KBM-7 (cell line): ENCODE measurements at regions not wholly inside any gene's neighbourhood (a gene's known extent, or its start where the extent isn't known, plus 50 kb on each side); places are given as distances from the start of the nearest gene placed in this dataset.

Source experiments
- DNase-seq: peaks from one replicate; pipeline ENCODE4 v3.0.0-alpha.2; 2015
- in situ Hi-C: fragments of 300-500 bp; cut with MboI; formaldehyde crosslinking; loops from 2 replicates; pipeline ENCODE4 v1.14.3; 2020; ENCODE audit warnings: low sequenced_read_pairs, low pct_unique_long_range_greater_than_20kb, mixed read lengths

DNA sequence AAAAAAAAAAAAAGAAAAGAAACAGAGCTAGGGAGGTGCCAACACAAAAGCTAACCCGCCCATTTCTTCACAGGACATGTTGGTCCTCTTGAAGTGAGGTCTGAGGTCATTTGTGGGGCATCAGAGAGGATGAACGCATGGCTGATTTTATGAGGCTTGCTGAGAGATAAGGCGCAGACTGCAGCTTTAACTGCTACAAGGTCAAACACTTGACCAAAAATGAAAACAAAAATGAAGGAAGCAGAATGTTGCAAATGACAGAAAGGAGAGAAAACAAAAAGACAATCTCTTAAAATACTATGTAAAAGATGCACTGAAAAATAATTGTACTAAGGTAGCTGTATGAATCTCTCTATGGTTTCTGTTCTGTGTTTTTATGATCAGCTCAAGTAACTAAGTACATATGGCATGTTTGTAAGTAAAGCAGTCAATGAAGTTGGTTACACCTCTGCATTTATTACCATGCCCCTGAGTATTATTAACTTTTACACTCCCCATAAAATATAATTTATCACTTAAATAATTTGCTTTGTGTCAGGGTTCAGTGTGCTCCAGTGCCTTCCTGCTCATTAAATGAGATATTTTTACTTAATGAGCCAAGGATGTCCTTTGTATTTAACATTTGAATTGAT, 249.1 kb upstream of the NR5A2 start:
- in situ Hi-C loops, result no loop called here
- peak; percentile 85 for DNase-seq

DNA sequence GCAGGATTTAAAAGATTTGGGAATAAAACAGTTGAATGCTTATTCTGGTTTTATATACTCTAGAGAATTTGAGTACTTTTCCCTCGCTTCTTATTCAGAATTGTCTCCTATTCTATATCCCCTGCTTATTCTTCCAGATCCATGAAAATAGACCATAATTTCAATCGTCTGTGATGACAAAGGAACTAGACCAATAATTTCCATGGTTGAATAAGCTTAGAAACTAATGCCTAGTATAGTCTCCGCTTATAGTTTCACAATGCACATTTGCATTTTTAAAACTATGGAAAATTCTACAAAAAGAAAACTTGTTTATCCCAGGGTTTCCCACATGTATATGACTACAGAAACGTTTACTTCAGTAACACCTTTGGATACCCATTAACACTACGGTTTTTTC, 247.4 kb upstream of the NR5A2 start:
- DNase-seq, result no peak
- in situ Hi-C loops, result no loop called here

DNA sequence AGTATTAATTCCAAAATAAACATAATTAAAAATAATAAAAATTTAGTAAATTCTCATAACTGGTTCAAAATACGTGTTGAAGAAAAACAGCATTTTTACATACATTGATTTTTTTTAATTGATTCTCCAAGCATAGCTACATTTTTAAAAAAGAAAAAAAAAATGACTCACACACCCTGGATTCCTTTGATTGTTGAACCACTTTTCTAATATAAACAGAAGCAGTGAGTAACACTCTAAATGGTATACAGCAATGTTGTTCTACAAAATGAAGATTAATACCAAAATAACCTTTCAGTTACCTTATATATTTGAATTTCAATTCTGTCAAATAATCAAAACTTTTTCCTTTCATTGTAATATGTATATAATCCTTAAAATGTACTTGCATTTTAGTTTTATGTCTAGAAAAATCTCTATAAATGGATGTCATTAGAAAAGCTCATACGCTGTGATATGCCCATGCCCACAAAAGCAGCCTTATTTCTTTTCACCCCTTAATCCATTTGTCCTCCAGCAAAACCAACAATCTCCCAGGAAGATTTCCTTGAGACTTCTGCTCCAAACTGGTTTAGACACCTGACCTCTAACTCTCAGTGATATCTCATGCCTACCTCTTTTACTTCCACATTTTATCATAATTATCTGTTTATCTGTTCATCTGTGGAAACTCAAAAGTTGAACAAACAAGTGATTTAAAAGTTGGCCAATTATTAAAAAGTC, 246.4 kb upstream of the NR5A2 start:
- in situ Hi-C loops, result no loop called here

DNA sequence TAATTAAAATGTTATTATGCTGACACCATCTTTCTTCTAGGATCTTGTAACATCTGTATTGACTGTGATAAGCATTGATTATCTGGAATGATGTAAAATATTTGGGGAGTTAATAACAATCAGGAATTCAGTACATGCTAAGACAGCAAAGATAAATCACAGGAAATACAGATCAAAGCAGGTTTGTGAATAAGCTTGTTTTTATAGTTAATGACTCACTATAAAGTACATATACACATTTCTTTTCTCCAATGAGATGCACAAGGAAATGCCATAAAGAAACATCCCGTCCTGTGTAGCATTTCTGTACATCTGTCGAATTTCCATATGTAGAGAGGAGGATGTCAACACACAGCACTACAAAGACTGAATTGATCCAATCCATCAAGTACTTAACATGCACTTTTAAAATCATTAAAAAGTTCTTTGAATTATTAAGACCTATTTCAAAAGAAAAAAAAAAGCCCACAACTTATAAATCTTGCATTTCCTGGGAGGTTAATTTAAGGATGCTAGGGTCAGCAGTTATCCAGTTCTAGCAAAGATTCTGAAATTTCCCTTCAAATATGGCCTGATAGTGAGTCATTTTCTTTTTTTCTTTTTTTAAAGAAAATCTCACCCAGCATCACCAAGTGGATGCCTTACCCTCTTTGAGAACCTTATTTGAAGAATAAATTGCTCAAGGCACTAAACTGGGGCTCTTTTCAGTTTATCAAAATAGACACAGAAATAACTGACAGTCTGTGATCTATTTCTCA, 243.2 kb upstream of the NR5A2 start:
- DNase-seq, result no peak
- in situ Hi-C loops, result no loop called here

More for the DNA sequence above, 246.4 kb upstream of the NR5A2 start:
- no peak for DNase-seq

DNA sequence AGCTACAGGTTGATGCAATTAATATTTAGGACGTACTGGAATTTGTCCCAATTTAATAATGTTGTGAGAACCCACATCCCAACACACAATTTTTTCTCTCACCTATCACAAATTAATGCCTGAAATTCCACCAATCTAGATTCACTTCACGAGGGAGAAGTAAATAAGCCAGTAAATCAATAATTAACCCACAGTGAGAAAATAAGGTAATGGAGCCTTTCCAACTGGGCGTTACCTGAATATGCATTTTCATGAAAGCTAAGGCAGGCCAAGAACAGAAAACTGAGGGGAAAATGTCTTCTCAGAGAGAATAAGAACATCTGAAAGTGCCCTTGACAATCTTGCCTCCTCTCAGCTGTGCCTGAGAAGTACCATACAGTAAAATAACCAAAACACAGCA, 240.8 kb upstream of the NR5A2 start:
- in situ Hi-C loops, result no loop called here
- no peak for DNase-seq

DNA sequence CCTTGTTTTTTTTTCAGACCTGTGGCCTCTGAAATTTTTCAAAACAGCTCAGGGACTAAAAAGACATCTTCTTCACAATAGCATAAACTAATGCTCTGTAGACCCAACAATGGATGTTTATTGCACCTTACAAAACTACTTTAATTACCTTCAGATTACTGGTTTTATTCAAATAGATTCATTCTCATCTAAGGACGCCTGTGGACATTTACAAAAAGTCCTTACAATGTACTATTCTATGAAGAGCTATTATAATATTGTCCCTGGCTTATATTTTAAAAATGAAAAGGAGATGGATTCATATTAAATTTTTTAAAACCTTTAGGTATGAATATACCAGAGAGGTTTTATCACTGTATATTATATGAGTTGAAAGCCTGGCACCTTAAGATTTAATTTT, 238.4 kb upstream of the NR5A2 start:
- DNase-seq, result no peak
- in situ Hi-C loops, result no loop called here

DNA sequence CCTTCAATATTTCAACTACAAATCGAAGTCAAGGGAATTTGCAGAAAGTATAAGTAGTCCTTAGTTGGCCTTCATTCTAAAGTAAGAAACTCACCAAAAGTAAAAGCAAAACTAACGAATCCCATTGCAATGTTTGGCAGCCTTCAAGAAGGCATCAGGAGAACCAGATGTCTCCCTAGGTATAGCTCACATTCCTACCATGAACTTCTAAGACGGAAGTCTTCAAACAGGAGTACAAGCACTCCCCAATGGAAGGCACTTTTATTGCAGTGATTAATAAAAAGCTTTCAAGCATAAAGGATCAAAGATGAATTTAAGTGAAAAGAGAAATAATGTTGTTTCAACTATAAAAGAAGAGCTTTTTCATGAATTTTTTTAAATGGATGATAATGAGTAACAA, 236.0 kb upstream of the NR5A2 start:
- no peak for DNase-seq
- in situ Hi-C loops, result no loop called here

DNA sequence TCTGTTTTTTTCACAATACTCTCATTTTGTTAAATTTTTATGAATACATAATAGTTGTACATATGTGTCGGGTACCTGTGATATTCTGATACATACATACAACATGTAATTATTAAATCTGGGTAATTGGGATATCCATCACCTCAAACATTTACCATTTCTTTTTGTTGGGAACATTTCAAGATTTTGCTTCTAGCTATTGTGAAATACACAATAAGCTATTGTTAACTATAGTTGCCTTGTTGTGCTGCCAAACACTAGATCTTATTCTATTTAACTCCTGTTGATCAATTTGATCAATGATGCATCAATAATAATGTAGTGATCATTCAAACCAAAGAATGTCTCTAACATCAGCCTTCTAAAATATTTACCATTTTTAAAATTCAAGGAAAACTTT, 234.6 kb upstream of the NR5A2 start:
- DNase-seq, result no peak
- in situ Hi-C loops, result no loop called here

DNA sequence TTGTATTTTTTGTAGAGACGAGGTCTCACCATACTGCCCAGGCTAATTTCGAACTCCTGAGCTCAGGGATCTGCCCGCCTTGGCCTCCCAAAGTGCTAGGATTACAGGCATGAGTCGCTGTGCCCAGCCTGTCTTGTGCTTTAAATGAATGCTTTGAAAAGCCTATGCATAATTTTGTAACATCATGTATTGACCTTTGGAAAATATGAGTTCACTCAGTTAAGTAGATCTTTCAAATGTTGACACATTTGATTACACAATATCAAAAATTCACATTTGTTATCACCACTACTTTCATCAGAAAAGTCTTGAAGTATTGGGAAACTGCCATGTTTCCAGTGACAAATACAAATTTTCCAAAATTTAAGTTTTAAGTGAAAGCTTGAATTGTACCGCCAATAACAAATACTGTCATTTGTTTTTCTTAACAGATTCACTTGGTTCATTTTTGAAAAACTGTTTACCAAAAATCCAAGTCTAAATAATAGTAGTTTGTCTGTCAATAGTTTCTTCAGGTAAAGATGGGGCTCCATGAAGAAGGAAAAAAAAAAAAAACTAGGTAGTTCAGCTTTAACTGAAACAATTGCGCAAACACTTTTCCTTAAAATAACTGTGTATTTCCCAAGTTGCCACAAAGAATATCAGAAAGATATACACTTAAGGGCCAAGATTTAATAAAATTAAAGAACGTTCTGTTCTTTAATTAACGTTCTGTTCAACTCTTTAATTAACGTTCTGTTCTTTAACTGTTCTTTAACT, 233.2 kb upstream of the NR5A2 start:
- DNase-seq, result no peak
- in situ Hi-C loops, result no loop called here

DNA sequence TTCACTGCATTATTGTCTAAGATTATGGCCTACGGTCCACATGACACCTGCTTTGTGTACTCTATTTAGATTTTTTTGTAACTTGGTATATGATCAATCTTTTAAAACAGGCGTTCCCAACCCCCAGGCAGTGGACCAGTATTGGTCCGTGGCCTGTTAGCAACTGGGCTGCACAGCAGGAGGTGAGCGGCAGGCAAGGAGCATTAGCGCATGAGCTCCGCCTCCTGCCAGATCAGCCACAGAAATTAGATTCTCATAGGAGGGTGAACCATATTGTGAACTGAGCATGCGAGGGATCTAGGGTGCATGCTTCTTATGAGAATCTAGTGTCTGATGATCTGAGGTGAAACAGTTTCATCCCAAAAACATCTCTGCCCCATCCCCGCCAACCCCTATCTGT, 228.4 kb upstream of the NR5A2 start:
- in situ Hi-C loops, result no loop called here
- no peak for DNase-seq

DNA sequence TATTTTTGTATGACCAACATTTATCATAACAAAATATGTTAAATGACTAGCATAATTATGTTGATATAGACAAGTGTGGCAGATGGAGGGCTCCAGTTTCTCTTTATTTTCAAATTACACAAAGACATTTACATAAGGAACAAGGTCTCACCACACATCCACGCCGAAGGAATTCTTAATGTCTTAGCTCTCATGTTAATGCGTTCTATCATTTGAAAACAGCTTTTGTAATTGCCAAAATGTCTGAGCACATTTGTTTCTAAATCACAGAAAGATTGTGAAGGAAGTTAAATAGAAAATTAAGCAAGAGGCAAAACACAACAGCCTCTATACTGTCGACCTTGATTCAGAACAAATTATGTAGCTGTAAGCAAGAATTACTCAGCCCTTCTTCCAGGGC, 223.0 kb upstream of the NR5A2 start:
- DNase-seq, result no peak
- in situ Hi-C loops, result no loop called here

DNA sequence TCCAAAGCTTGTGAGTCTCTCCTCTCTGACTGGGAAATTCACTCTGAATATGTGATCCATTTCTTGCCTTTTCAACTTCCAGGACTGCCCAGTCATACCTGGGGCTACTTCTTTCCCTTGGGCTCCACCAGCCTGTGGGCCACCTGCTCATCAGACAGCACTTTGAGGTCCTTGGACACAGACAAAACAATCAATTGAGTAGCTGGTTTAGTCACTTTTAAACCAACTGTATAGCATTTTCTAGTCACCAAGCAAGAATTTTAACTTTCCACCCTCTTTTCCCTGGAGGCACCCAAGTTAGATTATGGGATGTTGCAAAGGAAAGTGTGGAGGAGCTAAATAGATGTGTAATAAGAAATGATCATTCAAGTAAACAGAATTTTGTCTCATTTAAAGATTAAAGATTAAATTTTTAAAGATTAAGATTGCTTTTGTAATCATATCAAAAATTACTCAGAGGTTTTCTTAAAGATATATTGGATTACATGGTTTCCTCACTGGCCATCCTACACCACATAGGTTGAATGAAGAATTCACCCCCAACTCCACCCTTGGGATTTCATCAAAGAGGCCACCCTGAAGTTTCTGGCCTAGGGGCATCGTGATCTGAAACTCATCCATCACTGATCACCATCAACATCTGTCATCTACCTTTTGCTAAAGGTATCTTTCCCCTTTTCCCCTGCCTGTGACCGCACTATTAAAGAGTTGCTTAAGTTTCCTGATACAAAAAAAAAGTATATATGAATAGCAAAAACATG, 219.2 kb upstream of the NR5A2 start:
- in situ Hi-C loops, result no loop called here
- DNase-seq, result no peak

DNA sequence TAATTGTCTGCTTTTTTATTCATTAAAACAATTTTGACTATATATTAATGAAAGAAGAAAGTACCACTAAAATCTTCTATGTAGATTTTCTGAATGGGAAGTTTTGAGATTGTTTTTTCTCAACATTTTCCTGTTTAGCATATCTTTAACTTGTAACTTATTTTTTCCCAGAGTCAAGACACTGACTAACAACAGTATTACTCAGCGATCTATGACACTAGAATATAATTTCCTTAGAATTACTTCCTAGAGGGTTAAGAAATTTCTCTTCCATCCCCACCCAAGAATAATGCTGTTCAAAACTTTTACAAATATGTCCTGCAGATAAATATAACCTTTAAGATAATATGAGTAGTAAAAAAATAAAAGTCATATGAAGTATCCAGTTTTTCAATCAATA, 218.2 kb upstream of the NR5A2 start:
- no peak for DNase-seq
- in situ Hi-C loops, result no loop called here

DNA sequence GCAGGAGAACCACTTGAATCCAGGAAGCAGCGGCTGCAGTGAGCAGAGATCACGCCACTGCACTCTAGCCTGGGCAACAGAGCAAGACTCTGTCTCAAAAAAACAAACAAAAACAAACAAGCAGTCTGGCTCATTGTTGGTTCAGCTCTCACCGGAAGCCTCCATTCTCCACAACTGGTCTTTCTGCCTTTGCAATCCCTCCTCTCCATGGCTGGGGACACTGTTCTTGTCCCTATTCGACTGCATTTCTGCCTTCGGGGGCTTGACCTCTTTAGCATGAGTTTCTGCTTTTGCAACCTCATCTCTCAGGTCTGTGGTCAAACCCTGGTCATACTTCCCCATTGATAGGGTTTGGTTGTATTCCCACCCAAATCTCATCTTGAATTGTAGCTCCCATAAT, 216.3 kb upstream of the NR5A2 start:
- no peak for DNase-seq
- in situ Hi-C loops, result no loop called here

DNA sequence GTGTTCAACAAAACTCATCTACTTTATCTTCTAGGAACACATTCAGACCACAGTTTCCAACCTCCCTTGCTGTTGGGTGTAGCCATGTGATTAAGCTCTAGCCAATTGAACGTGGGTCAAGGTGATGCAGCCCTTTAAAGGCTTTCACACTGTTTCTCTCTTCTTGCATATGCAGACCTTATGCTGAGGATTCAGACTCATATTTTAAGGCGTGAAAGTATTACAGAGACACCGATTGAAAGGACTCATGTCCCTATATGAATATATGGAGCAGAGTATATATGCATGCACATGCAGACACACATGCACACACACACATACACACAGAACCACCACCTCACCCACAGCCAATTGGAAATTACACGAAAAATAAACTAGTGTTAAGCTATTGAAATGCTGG, 214.3 kb upstream of the NR5A2 start:
- in situ Hi-C loops, result no loop called here

DNA sequence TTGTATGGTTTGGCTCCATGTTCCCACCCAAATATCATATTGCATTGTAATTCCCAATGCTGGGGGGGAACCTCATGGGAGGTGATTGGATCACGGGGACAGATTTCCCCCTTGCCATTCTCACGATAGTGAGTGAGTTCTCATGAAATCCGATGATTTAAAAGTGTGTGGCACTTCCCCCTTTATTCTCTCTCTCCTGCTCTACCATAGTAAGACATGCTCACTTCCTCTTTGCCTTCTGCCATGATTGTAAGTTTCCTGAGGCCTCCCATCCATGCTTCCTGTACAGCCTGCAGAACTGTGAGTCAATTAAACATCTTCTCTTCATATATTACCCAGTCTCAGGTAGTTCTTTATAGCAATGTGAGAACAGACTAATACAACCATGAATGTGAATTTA, 211.6 kb upstream of the NR5A2 start:
- DNase-seq, result peak; percentile 42
- in situ Hi-C loops, result no loop called here

More for the DNA sequence above, 214.3 kb upstream of the NR5A2 start:
- DNase-seq, result no peak

DNA sequence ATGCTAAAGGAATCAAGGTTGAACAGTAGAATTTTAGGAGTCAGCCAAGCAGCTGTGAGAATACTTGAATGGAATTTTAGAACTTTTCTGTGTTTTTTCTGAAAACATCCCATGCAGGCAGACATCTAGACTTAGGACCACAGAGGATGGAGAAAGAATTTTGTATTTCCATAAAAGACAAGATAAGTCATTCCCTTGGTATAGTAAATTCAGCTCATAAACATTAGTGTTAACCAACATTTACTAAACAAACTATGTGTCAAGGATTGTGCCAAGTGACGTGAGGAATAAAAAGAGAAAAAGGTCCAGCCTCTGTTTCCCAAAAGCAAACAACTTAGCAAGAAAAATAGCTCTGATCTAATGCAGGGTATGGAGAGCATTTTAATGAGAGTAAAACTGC, 210.2 kb upstream of the NR5A2 start:
- in situ Hi-C loops, result no loop called here

DNA sequence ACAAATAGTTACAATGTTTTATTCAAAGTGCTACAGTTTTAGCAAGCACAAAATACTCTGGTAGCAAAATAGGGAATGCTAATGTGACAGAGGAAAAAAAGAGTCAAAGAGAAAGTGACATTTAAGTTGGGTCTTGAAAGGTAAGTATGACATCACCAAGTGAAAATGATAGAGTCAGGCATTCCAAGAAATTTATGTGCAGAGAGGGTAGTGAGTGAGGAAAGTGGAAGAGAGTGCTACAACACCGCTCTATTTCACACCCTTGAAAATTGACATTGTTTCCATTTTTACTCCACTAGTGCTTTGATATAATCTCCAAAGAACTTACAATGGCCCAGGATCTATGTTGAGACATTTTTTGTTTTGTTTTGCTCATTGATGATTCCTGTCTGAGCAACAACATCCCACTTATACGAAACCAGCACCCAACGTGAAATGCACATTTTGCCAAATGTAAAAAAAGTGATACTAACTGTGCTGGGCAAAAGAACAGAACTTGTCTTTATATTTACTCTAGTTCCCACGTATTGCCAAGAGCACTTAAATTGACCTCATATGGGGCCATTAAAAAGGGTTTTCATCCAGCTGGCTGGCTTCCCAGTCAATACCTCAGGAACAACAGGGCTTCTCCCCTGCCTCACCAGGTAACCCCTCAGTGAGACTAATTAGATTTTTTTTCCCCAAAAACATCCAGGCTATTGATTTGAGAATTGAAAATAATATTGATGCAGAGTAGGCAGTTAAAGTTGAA, 206.3 kb upstream of the NR5A2 start:
- no peak for DNase-seq
- in situ Hi-C loops, result no loop called here

More for the DNA sequence above, 210.2 kb upstream of the NR5A2 start:
- no peak for DNase-seq
